Peyer's patch (tissue), 4 donors: ENCODE measurements at regions not wholly inside any gene's neighbourhood (a gene's known extent, or its start where the extent isn't known, plus 50 kb on each side); places are given as distances from the start of the nearest gene placed in this dataset.

Source experiments
- POLR2A ChIP-seq, 2 donors: fragments of 450-650 bp; IDR thresholded peaks; one replicate each; pipeline ENCODE4 v1.5.1; 2017; ENCODE audit warnings: antibody characterized with exemption in 2 of 2, mild to moderate bottlenecking in 2 of 2, moderate library complexity in 2 of 2
- TF ChIP-seq, protein P1 (sequence below), 6 experiments: fragments of 450-650 bp in 4 of 6; fragments of 200-600 bp in 2 of 6; sonication (generic) in 1 of 6; IDR thresholded peaks; one replicate each; pipeline ENCODE4 v1.5.1; 2017 to 2019; ENCODE audit warnings: antibody characterized with exemption in 6 of 6, mild to moderate bottlenecking in 3 of 6, moderate library complexity in 1 of 6

GRCh38 chr2:14712111-14712510, 79.6 kb downstream of the LRATD1 start:
- TF ChIP-seq, protein P1, sequence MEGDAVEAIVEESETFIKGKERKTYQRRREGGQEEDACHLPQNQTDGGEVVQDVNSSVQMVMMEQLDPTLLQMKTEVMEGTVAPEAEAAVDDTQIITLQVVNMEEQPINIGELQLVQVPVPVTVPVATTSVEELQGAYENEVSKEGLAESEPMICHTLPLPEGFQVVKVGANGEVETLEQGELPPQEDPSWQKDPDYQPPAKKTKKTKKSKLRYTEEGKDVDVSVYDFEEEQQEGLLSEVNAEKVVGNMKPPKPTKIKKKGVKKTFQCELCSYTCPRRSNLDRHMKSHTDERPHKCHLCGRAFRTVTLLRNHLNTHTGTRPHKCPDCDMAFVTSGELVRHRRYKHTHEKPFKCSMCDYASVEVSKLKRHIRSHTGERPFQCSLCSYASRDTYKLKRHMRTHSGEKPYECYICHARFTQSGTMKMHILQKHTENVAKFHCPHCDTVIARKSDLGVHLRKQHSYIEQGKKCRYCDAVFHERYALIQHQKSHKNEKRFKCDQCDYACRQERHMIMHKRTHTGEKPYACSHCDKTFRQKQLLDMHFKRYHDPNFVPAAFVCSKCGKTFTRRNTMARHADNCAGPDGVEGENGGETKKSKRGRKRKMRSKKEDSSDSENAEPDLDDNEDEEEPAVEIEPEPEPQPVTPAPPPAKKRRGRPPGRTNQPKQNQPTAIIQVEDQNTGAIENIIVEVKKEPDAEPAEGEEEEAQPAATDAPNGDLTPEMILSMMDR (IDR thresholded peaks at IDR 0.05): no peak
- no peak for TF ChIP-seq POLR2A (IDR thresholded peaks at IDR 0.05)
